ENCODE measurements at regions not wholly inside any gene's neighbourhood (a gene's known extent, or its start where the extent isn't known, plus 50 kb on each side); places are given as distances from the start of the nearest gene placed in this dataset.
"Not testable (repeated sequence)": the region's sequence is repeated elsewhere in the genome, so short reads cannot be mapped to it uniquely, and the experiment has no call there.

GRCh38 chr1:117314951-117315350 lies 52.3 kb upstream of the MAN1A2 start:
- H3K9ac ChIP-seq (ENCODE audit: low read depth, low read length, poor library complexity, severe bottlenecking); H4K20me1 ChIP-seq (ENCODE audit: insufficient read depth, low read length, poor library complexity, severe bottlenecking); H3K27me3 ChIP-seq (ENCODE audit: insufficient read depth, low read length, poor library complexity, severe bottlenecking); H3K9me2 ChIP-seq (replicated peaks; ENCODE audit: low read depth, low read length); H3K36me3 ChIP-seq (ENCODE audit: insufficient read depth, low read length); H3K9me3 ChIP-seq (ENCODE audit: insufficient read depth, low read depth, low read length); H2AFZ ChIP-seq (ENCODE audit: low read length); H3F3A ChIP-seq (ENCODE audit: low read depth); H3K4me3 ChIP-seq (ENCODE audit: low read length, poor library complexity, severe bottlenecking); H3K79me2 ChIP-seq (ENCODE audit: insufficient read depth, low read length); H3K4me2 ChIP-seq (ENCODE audit: low read depth, low read length, poor library complexity, severe bottlenecking); H3K4me1 ChIP-seq (ENCODE audit: insufficient read depth, low read length, poor library complexity, severe bottlenecking): not testable (repeated sequence)

GRCh38 chr1:117313555-117313954 lies 53.7 kb upstream of the MAN1A2 start:
- TF ChIP-seq EZH2phosphoT487 (IDR thresholded peaks at IDR 0.05; ENCODE audit: borderline replicate concordance) (no peak), CTCF (conservative IDR thresholded peaks at IDR 0.05; ENCODE audit: low read length) (no peak)
- no peaks in the 10 kb centered on the region for H3K27me3 ChIP-seq (ENCODE audit: insufficient read depth, low read length, poor library complexity, severe bottlenecking)
- no peak overlapping the region for H3K4me2 ChIP-seq (ENCODE audit: low read depth, low read length, poor library complexity, severe bottlenecking)
- no peaks in the 10 kb centered on the region for H3K36me3 ChIP-seq (ENCODE audit: insufficient read depth, low read length)
- H3K79me2 ChIP-seq (ENCODE audit: insufficient read depth, low read length) = no peaks in the 10 kb centered on the region
- H3K4me1 ChIP-seq (ENCODE audit: insufficient read depth, low read length, poor library complexity, severe bottlenecking) = no peaks in the 10 kb centered on the region
- H3K9me3 ChIP-seq (ENCODE audit: insufficient read depth, low read depth, low read length) = no peaks in the 10 kb centered on the region
- H3K4me3 ChIP-seq (ENCODE audit: low read length, poor library complexity, severe bottlenecking) = no peak overlapping the region
- H3F3A ChIP-seq (ENCODE audit: low read depth) = no peaks in the 10 kb centered on the region
- no peaks in the 10 kb centered on the region for H3K9me2 ChIP-seq (replicated peaks; ENCODE audit: low read depth, low read length)
- no peak overlapping the region for H3K9ac ChIP-seq (ENCODE audit: low read depth, low read length, poor library complexity, severe bottlenecking)
- H4K20me1 ChIP-seq (ENCODE audit: insufficient read depth, low read length, poor library complexity, severe bottlenecking) = no peaks in the 10 kb centered on the region
- H2AFZ ChIP-seq (ENCODE audit: low read length) = no peak overlapping the region

- no peaks in the 10 kb centered on the region for H3K4me1 ChIP-seq (ENCODE audit: insufficient read depth, low read length, poor library complexity, severe bottlenecking)
- no peak overlapping the region for H3K4me3 ChIP-seq (ENCODE audit: low read length, poor library complexity, severe bottlenecking)
- H2AFZ ChIP-seq (ENCODE audit: low read length) = no peak overlapping the region
- H3K36me3 ChIP-seq (ENCODE audit: insufficient read depth, low read length) = no peaks in the 10 kb centered on the region
- H3F3A ChIP-seq (ENCODE audit: low read depth) = no peaks in the 10 kb centered on the region
- H3K4me2 ChIP-seq (ENCODE audit: low read depth, low read length, poor library complexity, severe bottlenecking) = no peak overlapping the region
- TF ChIP-seq CTCF (conservative IDR thresholded peaks at IDR 0.05; ENCODE audit: low read length) (peak; percentile 67), EZH2phosphoT487 (IDR thresholded peaks at IDR 0.05; ENCODE audit: borderline replicate concordance) (no peak)
- no peaks in the 10 kb centered on the region for H3K9me2 ChIP-seq (replicated peaks; ENCODE audit: low read depth, low read length)
- no peak overlapping the region for H3K9ac ChIP-seq (ENCODE audit: low read depth, low read length, poor library complexity, severe bottlenecking)
- no peaks in the 10 kb centered on the region for H3K79me2 ChIP-seq (ENCODE audit: insufficient read depth, low read length)
- H4K20me1 ChIP-seq (ENCODE audit: insufficient read depth, low read length, poor library complexity, severe bottlenecking) = no peaks in the 10 kb centered on the region
- no peaks in the 10 kb centered on the region for H3K27me3 ChIP-seq (ENCODE audit: insufficient read depth, low read length, poor library complexity, severe bottlenecking)
- H3K9me3 ChIP-seq (ENCODE audit: insufficient read depth, low read depth, low read length) = no peaks in the 10 kb centered on the region
Observed at GRCh38 chr1:117312453-117313138, 54.7 kb upstream of the MAN1A2 start.

GRCh38 chr1:117308311-117308916 lies 58.8 kb upstream of the MAN1A2 start:
- Histone ChIP-seq H3K27me3 (ENCODE audit: insufficient read depth, low read length, poor library complexity, severe bottlenecking) (no peaks in the 10 kb centered on the region), H3K79me2 (ENCODE audit: insufficient read depth, low read length) (no peaks in the 10 kb centered on the region), H3K36me3 (ENCODE audit: insufficient read depth, low read length) (no peaks in the 10 kb centered on the region), H3K9me3 (ENCODE audit: insufficient read depth, low read depth, low read length) (no peaks in the 10 kb centered on the region), H3K4me1 (ENCODE audit: insufficient read depth, low read length, poor library complexity, severe bottlenecking) (no peaks in the 10 kb centered on the region), H2AFZ (ENCODE audit: low read length) (no peak overlapping the region), H3K9me2 (replicated peaks; ENCODE audit: low read depth, low read length) (no peaks in the 10 kb centered on the region), H3F3A (ENCODE audit: low read depth) (no peaks in the 10 kb centered on the region), H3K9ac (ENCODE audit: low read depth, low read length, poor library complexity, severe bottlenecking) (no peak overlapping the region), H3K4me3 (ENCODE audit: low read length, poor library complexity, severe bottlenecking) (no peak overlapping the region), H4K20me1 (ENCODE audit: insufficient read depth, low read length, poor library complexity, severe bottlenecking) (no peaks in the 10 kb centered on the region), H3K4me2 (ENCODE audit: low read depth, low read length, poor library complexity, severe bottlenecking) (no peak overlapping the region)
- TF ChIP-seq CTCF (conservative IDR thresholded peaks at IDR 0.05; ENCODE audit: low read length) (no peak), EZH2phosphoT487 (IDR thresholded peaks at IDR 0.05; ENCODE audit: borderline replicate concordance) (no peak)
